IPS-18c (cell line): ENCODE measurements at regions not wholly inside any gene's neighbourhood (a gene's known extent, or its start where the extent isn't known, plus 50 kb on each side); places are given as distances from the start of the nearest gene placed in this dataset.

Experiments used
- H3K4me3 ChIP-seq: 2 replicates; pipeline ENCODE4 v1.7.0; 2013; ENCODE audit warnings: low read depth, mild to moderate bottlenecking, low read length, moderate library complexity; ENCODE audit not compliant: insufficient read depth
- H3K9me3 ChIP-seq: one replicate; pipeline ENCODE4 v1.6.1; 2013; ENCODE audit warnings: mild to moderate bottlenecking, low read length, moderate library complexity; ENCODE audit not compliant: control insufficient read depth, insufficient read depth

DNA sequence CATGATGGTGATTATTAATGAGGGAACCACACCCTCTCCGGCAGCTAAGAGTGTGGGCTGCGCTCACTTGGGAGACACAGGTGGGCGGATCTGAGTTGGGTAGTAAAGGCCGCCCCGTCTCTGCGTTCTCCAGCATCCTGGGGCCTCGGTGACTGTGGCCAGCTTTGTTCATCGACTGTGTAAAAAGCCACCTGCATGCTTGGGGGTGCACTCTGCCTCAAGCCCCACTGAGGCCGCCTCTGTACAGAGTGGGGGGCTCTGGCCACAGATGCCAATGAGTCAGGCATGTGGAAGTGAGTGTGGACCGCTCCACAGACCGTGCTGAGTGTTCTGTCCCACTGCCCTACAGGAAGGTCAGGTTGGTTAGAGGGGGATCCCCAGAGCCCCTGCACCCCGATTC, 192.7 kb downstream of the SHANK2 start:
- Histone ChIP-seq H3K4me3 (no peak overlapping the region), H3K9me3 (no peaks in the 10 kb centered on the region)

DNA sequence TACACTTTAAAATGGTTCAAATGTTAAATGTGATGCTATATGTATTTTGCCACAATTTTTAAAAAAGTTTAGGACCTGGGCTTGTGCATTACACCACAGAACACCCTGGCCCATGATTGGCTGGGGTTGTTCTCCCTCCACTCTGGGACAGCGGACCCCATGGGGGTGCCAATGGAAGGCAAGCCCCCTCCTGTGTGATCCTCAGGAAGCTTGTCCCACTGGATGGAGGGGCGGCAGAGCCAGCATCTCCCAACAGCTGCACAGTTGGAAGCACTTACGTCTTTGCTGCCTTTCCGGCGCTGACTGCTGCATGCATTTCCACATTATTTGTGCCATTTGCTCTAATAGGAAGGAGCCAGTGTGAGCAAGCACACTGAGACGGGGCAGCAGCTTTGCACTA, 196.5 kb downstream of the SHANK2 start:
- H3K4me3 ChIP-seq = no peak overlapping the region

More for the DNA sequence above, 196.5 kb downstream of the SHANK2 start:
- no peaks in the 10 kb centered on the region for H3K9me3 ChIP-seq
